ENCODE measurements at regions not wholly inside any gene's neighbourhood (a gene's known extent, or its start where the extent isn't known, plus 50 kb on each side); places are given as distances from the start of the nearest gene placed in this dataset.
"Not testable (repeated sequence)": the region's sequence is repeated elsewhere in the genome, so short reads cannot be mapped to it uniquely, and the experiment has no call there.

DNA sequence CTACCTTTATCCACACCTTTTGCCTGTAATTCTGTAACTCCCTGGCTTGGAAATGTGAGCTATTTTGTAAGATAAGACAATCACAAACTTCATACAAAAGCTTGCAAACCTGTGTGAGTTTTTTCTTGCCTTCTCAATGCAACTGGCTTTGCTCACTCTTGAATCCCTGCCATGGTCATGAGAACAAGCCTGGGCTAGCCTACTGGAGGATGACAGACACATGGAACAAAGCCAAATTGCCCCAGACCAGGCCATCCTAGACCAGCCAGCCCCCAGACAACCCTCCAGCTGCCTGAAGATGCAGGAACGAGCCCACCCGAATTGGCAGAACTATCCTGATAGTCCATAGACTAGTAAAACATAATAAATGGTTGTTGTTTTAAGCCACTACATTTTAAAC lies 466.6 kb upstream of the ERCC4 start:
- no peak for DNase-seq (ENCODE audit: extremely low read depth, low read depth, low spot score)

DNA sequence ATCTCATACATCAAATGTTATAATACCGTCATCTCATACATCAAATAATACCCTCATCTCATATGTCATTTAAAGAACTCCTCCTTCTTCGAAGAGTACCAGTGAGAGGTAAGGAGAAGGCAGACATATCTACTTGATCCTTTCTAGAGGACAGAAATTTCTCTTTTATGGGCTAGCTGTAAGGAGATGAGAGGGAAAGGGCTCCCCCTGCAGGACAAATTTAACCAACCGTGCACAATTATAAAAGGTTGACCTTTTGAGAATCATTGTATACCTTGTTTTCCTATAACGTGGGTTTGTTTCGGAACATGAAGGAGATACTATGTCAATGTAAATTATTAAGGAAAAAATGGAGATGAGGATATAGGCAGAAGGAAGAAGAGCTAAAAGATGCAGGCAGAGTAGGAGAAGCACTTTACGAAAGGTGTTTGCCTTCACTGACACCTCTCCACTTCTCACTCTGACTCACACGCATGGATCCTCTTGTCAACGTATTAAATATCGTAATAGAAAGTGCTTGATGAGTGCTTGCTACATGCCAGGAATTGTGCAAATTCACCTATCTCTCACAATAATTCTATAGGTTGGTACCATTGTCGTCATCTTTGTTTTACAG lies 465.9 kb upstream of the ERCC4 start:
- DNase-seq (ENCODE audit: extremely low read depth, low read depth, low spot score), result no peak

DNA sequence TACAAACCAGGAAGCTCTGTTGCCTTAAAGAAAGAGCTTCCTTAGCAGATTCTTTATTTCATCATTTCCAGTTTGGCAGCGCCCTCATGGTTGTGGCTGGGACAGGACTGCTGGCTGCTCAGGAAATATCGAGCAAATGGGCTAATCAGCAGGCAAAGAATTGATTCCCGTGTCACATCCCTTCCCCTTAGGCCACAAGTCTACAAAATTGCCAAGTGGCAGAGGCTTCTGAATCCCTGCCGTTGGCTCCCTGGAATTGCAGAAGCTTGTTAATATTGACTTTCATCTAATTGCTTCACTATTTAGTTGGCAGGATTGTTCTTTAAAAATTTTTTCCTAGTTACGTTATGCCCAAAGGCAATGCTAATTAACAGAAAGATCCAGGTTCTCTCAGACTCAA lies 456.3 kb upstream of the ERCC4 start:
- DNase-seq (ENCODE audit: extremely low read depth, low read depth, low spot score), result no peak

DNA sequence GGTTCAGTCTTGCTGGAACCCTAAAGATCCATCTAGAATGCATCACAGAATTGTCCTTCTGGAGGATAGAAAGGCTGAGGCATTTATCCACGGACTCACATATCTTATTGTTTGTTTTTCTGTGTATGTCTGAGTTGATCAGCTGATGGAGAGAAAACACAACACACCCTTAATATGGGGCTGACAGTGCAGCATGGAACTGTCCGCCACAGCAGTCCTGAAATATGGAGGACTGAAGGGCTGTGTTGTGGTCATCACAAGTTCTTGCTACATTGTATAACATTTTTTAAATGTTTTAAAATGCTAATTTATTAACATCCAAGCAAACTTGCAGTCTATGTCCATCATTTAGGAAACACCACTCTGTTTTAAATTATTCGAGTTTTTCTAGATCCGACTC lies 448.9 kb upstream of the ERCC4 start:
- no peak for DNase-seq (ENCODE audit: extremely low read depth, low read depth, low spot score)

DNA sequence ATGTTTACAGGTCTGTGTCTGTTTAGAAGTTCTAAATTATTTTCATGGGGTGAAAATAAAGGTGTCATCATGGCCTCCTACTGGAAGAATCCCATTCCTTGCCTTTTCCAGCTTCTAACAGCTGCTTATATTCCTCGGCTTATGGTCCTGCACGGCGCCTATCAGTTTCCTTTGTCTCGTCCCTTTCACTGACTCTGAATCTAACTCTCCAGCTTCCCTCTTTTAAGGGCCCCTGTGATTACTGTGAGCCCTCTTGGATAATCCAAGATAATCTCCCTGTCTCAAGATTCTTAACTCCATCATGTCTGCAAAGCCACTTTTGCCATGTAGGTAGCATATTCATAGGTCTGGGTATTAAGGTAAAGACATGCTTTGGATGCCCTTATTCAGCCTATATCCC lies 441.0 kb upstream of the ERCC4 start:
- DNase-seq (ENCODE audit: extremely low read depth, low read depth, low spot score), result no peak

DNA sequence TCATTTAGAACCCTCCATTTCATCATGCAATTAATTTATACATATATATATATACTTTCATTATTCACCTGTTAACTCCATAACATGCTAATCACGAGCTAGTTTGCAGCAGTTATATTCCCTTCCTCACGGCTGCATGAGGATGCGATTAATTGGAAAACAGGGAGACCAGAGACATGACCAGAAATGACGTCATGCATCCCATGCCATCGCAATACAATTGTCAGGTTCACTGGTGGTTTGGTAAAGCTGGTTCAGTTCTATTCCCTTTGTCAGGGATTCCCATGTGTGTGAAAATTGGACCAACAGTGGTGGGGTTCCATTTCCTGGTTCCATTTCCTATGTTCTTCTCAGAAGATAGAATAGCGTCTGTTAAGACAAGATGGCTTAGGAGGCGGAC lies 440.4 kb upstream of the ERCC4 start:
- no peak for DNase-seq (ENCODE audit: extremely low read depth, low read depth, low spot score)

DNA sequence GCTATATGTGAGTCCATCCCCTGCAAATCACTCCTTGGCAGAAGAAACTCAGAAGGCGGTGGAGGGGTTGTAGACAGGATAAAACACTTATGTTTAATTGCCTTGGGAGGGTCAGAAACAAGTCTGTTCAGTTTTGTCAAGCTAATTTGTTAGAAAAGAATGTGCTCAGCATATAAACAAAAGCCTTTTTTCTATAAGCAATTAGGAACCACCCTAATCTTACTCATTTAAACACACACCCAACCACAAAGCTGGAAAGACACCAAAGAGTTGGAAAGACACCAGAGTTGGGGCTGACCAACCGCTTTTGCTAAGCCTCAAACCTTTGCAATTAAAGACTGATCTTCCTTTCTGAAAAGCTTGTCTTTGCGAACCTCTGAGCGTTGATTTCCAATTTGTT lies 439.2 kb upstream of the ERCC4 start:
- no peak for DNase-seq (ENCODE audit: extremely low read depth, low read depth, low spot score)

DNA sequence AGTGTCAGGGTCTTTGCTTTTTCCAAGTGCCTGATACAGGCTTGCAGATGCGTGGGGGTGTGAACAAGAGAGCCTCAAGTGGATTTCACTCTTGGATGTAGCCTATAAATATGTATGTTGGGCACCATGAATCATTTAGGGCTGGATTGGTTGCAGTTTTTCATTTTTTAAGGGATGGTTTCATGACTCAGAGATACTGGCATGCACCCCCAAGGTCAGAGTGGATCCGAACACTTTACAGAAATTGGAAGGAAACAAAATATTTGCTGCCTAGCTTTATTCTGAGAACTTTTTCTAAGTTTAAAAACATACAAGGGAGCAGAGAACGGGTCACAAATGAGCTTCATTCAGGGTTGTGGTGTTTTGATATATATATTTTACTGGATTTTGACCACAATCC lies 436.8 kb upstream of the ERCC4 start:
- DNase-seq (ENCODE audit: extremely low read depth, low read depth, low spot score), result no peak

DNA sequence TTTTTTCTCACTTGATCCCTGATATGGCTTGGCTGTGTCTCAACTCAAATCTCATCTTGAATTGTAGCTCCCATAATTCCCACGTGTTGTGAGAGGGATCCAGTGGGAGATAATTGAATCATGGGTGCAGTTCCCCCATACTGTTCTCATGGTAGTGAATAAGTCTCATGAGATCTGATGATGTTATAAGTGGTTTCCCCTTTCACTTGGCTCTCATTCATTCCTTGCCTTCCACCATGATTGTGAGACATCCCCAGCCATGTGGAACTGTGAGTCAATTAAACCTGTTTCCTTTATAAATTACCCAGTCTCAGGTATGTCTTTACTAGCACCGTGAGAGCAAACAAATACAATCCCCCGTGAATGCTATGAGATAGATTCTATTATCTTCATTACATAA lies 430.5 kb upstream of the ERCC4 start:
- DNase-seq (ENCODE audit: extremely low read depth, low read depth, low spot score), result not testable (repeated sequence)

DNA sequence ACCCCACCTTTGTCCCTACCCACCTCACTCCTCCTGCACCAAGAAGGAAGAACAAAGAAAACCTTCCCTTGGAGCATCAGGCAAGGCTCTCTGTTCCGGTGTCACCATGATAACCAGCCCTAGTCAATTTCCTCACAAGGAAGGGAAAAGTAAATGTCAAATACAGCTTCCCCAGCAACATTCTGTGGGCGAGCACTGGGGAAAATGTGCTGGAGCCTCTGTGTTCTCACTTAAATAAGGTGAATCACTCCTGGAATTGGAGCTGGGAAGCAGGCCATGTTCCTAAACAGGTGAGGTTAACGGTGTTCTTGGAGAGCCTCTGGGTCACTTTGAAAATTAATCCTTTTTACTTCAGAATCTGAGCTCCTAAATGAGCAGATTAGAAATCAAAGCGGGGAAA lies 427.9 kb upstream of the ERCC4 start:
- DNase-seq (ENCODE audit: extremely low read depth, low read depth, low spot score), result no peak

DNA sequence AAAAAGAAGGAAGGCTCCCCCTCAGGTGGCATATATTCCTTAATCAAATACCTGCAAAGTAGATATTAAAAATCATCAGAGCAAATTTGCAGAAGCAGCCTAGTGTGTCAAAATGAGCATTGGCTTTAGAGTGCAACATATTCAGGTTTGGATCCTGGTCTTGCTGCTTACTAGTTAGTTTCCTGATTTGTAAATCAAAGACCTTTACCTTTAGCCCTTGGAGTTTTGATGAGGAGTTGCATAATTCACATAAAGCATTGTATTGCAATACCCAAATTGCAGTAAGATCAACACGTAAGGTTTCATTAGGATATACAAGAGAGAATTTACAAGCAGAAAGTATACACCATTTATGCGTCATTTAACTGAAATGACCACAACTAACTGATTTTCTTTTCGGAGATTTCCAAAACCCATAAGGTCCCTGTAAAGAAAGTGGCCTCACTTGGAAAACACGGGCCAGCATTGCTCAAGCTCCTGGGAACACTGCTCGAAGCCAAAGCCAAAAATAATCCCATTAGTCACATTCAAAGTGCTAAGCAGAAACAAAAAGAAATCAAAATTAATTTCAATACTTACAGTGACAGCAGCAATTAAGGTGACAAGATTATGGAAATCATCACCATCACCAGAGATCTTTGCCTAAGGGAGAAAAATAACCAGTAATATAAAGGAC lies 415.9 kb upstream of the ERCC4 start:
- DNase-seq (ENCODE audit: extremely low read depth, low read depth, low spot score), result no peak

DNA sequence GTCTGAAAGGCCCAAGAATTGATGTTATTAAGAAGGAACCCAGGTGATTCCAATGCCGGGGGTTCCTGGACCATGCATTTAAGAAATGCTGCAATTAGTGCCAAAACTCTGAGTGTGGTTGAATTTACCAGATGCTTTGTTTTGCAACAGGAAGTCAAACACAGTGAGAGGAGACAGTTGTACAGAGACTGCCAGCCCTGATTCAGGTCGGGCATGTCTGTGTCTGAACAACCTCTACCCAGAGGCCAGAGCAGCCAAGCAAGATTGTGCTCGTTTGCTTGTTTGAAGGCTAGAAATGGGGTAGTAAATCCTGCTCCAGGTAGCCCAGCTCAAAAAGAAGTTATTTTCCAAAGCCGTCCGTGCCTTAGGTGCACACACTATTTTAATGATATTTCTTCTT lies 412.4 kb upstream of the ERCC4 start:
- no peak for DNase-seq (ENCODE audit: extremely low read depth, low read depth, low spot score)

DNA sequence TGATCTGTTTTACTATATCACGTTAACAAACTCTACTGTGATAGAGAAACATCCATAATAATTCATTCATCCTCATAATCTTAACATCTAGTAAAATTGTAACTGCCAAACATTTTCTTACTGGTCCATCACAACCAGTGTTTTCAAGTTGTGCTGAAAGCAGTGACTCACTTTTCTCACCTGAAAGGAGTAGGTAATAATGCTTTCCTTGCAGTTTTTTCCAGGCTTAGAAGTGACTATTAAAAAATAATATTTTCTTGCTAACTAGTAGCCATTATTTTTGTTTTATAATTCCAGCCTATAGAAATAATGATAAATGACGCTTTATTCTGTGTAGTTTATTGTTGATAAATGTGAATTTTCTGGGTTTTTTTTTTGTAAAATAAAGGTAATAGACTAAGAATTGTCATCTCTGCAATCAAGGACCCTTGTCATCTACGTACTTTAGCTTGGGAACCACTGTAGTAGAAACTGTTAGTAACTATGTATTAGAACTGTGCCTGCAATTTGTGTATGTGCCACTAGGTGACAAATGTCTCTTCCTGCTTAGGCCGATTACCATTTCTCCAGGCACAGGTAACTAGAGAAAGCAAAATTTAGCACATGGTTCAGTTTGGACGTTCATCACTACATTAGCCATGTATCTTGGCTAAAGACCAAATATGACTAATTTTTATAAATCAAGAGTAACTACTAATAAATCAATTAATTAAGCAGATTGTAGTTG lies 409.4 kb upstream of the ERCC4 start:
- DNase-seq (ENCODE audit: extremely low read depth, low read depth, low spot score), result no peak

DNA sequence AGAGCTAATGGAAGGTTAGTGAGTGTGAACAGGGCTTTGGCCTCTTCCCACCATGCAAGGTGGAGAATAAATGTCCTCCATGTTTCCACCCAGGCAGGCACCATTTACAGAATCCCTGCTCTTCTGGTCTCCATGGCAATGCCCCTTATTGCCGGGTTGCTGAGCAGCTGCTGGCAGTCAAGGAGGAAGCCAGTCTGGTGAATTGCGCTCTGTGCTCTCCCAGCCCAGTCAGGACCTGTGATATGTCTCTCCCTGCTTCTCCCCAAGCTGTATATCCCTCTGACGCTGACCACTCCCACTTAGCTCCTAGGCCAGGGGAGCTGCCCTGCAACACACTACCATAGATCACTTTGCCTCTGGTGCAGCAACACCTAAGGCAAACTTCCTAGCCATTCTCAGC lies 402.1 kb upstream of the ERCC4 start:
- DNase-seq (ENCODE audit: extremely low read depth, low read depth, low spot score), result no peak

DNA sequence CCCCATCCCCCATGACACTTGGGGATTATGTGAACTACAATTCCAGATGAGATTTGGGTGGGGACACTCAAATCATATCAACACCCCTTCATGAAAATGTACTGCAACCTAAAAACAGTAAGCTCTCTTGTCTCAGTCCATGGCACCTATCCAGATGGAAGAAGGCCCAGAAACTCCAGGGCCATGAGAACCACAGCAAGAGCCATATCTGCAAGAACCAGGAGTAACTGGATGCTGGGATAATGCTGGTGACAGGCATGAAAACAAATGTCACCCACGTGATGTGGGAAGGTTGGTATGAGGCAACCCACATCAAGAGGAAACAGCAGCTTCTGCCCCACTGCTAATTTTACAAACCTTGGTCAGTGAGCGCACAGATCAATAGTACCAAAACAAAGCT lies 400.1 kb upstream of the ERCC4 start:
- DNase-seq (ENCODE audit: extremely low read depth, low read depth, low spot score), result no peak

DNA sequence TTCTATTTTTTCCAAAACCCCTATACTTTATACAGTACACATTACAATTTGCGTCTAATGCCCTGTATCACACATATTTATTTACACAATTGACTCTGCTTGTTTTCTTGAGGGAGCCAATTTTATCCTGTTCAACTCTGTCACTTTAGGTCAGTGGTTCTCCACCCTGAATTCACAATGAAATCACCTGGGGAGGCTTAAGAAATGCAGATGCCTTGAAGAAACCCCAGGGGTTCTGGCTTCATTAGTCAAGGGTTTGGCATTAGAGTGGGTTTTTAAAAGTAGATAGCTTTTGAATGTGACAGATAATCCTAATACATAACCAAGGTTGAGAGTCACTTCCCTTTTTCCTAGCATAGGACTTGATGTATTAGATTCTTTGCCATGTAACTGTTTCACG lies 398.6 kb upstream of the ERCC4 start:
- DNase-seq (ENCODE audit: extremely low read depth, low read depth, low spot score), result no peak

DNA sequence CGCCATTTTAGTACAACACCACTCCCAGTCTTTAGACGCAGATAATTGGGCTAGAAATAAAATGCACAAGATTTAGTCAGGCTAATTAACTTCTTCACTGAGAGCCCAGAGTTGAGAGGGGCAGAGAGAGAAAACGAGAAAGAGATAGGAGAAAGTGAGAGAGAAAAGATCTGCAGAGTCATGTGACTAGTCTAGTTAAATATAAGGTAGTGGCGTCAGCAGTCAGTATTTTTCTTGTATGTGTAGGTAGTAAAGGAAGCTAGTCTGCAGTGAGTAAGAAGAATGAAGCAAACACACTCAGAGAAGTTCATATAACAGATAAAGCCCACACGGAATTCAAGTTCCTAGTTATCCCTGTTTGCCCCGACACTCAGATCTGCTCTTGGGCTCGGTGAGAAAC lies 392.6 kb upstream of the ERCC4 start:
- no peak for DNase-seq (ENCODE audit: extremely low read depth, low read depth, low spot score)

DNA sequence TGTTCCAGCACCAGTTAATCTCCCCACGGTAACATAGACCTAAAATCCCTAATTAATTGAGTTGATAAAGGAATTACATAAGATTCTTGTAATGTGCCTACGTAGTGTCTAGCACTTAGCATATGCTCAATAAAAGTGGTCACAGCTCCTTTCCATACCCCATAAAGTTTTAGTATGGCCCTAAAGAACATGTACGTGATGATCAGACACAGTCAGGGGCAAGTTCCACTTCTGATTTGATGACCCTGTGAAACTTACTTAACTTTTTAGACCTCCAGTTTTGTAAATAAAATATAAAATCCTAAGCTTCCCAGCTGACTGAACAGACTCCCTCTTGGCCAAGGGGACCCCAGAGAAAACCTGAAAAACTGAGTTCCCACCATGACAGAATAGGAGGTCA lies 391.3 kb upstream of the ERCC4 start:
- DNase-seq (ENCODE audit: extremely low read depth, low read depth, low spot score), result no peak

DNA sequence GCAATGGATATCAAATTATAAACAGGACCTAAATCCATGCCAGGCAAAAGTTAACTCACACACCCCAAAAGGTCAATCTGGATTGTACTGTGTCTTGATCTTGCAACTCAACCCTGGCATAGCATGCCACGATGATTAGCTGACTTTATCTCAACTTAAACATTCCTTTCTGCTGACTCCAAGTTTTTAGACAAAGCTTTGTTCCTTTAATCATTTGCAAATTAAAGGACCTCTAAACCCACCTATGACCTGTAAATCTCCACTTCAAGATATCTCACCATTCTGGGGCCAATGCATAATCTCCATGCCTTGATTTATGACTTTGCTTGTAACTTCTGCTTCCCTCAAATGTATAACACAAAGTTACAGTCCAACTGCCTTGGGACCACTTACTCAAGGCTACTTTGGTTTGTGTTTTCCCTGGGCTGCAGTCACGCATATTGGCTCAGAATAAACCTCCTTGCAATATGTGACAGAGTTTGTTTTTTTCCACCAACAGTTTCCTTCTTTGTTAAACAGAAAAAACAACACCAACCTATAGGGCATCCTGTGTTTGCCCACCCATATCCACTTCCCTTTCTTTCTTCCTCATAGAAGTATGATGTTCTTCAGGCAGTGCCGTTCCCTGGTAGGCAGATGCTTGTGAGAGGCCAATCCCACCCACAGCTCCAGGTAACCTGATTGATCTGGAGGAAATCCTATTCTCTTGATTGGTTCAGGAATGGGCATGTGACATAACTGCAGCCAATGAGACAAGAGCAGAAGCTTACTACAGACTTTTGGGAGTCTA lies 390.6 kb upstream of the ERCC4 start:
- no peak for DNase-seq (ENCODE audit: extremely low read depth, low read depth, low spot score)

DNA sequence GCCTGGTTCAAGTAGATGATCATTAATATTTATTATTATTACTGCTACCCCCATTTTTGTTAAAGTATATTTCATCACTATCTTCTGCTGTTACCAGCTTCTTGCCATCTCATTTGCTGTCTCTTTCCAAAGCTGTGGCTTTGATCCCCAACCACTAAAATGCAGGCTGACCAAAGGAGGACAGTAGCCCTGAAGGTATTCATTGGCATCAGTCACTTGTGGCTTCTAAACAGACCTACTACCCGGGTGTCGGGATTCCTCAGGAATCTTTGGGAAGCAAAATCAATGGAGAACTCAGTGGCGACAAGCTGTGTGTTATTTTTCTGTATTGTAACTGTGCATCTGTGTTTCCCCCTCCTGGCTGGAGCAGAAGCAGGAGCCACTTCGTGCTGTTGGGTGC lies 379.2 kb upstream of the ERCC4 start:
- no peak for DNase-seq (ENCODE audit: extremely low read depth, low read depth, low spot score)

DNA sequence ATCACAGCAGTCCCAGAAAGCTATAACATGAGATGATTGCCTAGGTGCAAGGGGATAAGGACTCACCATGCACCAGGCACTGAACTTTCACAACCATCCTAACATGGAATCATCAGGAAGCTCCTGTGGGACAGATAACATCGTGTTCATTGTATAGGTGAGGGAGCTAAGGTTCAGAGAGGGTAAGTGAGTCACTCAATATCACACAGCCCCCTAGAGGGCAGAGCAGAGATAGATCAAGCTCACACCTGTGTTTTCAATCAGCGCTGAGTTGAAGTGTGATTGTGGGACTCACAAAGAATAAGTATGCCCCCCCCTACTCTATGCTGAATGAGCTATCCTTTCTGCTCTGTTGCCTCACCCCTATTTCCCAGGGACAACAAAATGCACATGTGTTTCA lies 377.7 kb upstream of the ERCC4 start:
- DNase-seq (ENCODE audit: extremely low read depth, low read depth, low spot score), result no peak

DNA sequence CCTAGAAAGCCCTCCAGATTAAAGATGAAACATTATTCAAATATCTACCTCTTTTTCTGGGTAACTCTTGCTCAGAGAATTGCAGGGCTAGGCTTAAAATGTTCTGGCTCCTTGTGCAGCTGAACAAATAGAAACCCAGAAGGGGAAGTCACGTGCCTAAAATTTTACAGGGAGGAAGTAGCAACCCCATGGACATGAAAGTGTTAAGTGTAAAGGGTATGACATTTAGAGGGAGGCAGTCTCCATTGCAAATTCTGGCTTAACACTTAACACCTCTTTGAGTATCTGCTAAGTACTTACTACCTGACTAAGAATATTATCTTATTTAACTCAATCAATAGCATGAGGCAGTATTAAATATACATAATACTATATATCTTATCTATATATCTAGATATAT lies 376.1 kb upstream of the ERCC4 start:
- no peak for DNase-seq (ENCODE audit: extremely low read depth, low read depth, low spot score)
